Fibroblast of skin of scalp (primary cell): ENCODE measurements at regions not wholly inside any gene's neighbourhood (a gene's known extent, or its start where the extent isn't known, plus 50 kb on each side); places are given as distances from the start of the nearest gene placed in this dataset.
"Not testable (repeated sequence)": the region's sequence is repeated elsewhere in the genome, so short reads cannot be mapped to it uniquely, and the experiment has no call there.

Experiments
- DNase-seq: peaks from one replicate; pipeline ENCODE4 v3.0.0-alpha.2; 2013

GRCh38 chr13:65675383-65675782 is 1554.8 kb downstream of the PCDH9 start:
- not testable (repeated sequence) for DNase-seq

- no peak for DNase-seq
Measured at GRCh38 chr13:65670014-65670625, 1560.0 kb downstream of the PCDH9 start.

GRCh38 chr13:65660731-65661130 is 1569.4 kb downstream of the PCDH9 start:
- no peak for DNase-seq

GRCh38 chr13:65656740-65657329 is 1573.3 kb downstream of the PCDH9 start:
- peak; percentile 20 for DNase-seq

- no peak for DNase-seq
Measured at GRCh38 chr13:65653613-65654012, 1576.5 kb downstream of the PCDH9 start.

GRCh38 chr13:65650321-65650720 is 1579.8 kb downstream of the PCDH9 start:
- DNase-seq, result peak; percentile 9

- no peak for DNase-seq
Measured at GRCh38 chr13:65642996-65643395, 1587.1 kb downstream of the PCDH9 start.

- DNase-seq, result no peak
Measured at GRCh38 chr13:65642301-65642700, 1587.8 kb downstream of the PCDH9 start.

- peak; percentile 63 for DNase-seq
Measured at GRCh38 chr13:65638572-65639168, 1591.5 kb downstream of the PCDH9 start.

GRCh38 chr13:65633806-65634205 is 1596.3 kb downstream of the PCDH9 start:
- DNase-seq, result no peak

- peak; percentile 21 for DNase-seq
Measured at GRCh38 chr13:65631078-65631477, 1599.1 kb downstream of the PCDH9 start.

GRCh38 chr13:65629926-65630325 is 1600.2 kb downstream of the PCDH9 start:
- DNase-seq, result no peak

- no peak for DNase-seq
Measured at GRCh38 chr13:65623148-65623547, 1607.0 kb downstream of the PCDH9 start.

- no peak for DNase-seq
Measured at GRCh38 chr13:65615506-65615905, 1614.6 kb downstream of the PCDH9 start.

- no peak for DNase-seq
Measured at GRCh38 chr13:65613004-65613403, 1617.1 kb downstream of the PCDH9 start.

GRCh38 chr13:65609350-65609749 is 1620.8 kb downstream of the PCDH9 start:
- DNase-seq, result no peak

GRCh38 chr13:65606622-65607021 is 1623.5 kb downstream of the PCDH9 start:
- peak; percentile 78 for DNase-seq

- no peak for DNase-seq
Measured at GRCh38 chr13:65605396-65605795, 1624.7 kb downstream of the PCDH9 start.

- DNase-seq, result no peak
Measured at GRCh38 chr13:65603160-65603559, 1627.0 kb downstream of the PCDH9 start.

GRCh38 chr13:65601855-65602254 is 1628.3 kb downstream of the PCDH9 start:
- DNase-seq, result no peak

- DNase-seq, result peak; percentile 28
Measured at GRCh38 chr13:65600702-65601101, 1629.4 kb downstream of the PCDH9 start.

GRCh38 chr13:65597839-65598818 is 1632.0 kb downstream of the PCDH9 start:
- peak; percentile 92 for DNase-seq

GRCh38 chr13:65595916-65596315 is 1634.2 kb downstream of the PCDH9 start:
- DNase-seq, result peak; percentile 40
